NT2/D1 (cell line): ENCODE measurements at regions not wholly inside any gene's neighbourhood (a gene's known extent, or its start where the extent isn't known, plus 50 kb on each side); places are given as distances from the start of the nearest gene placed in this dataset.
"Not testable (repeated sequence)": the region's sequence is repeated elsewhere in the genome, so short reads cannot be mapped to it uniquely, and the experiment has no call there.

ENCODE experiments used
- DNase-seq: peaks from one replicate; pipeline ENCODE4 v3.0.0-alpha.2; 2011; ENCODE audit warnings: low read depth, low spot score
- H3K27me3 ChIP-seq: 2 replicates; pipeline ENCODE4 v1.6.0; 2011; ENCODE audit warnings: mild to moderate bottlenecking; ENCODE audit not compliant: insufficient read length, insufficient read depth
- H3K36me3 ChIP-seq: 2 replicates; pipeline ENCODE4 v1.6.1; 2011; ENCODE audit warnings: mild to moderate bottlenecking, low read length, mixed read lengths; ENCODE audit not compliant: insufficient read depth, insufficient read length
- H3K4me1 ChIP-seq: 2 replicates; pipeline ENCODE4 v1.5.1; 2011; ENCODE audit not compliant: insufficient read depth, insufficient read length
- H3K4me3 ChIP-seq: 2 replicates; pipeline ENCODE4 v1.5.1; 2011; ENCODE audit warnings: low read depth; ENCODE audit not compliant: insufficient read length
- H3K9ac ChIP-seq: 2 replicates; pipeline ENCODE4 v1.6.0; 2011; ENCODE audit warnings: low read depth; ENCODE audit not compliant: insufficient read length
- H3K9me3 ChIP-seq: 2 replicates; pipeline ENCODE4 v1.5.1; 2011; ENCODE audit warnings: mild to moderate bottlenecking, low read length; ENCODE audit not compliant: insufficient read depth
- SUZ12 ChIP-seq: IDR thresholded peaks from 2 replicates; pipeline ENCODE4 v1.6.1; 2011; ENCODE audit not compliant: insufficient read length, insufficient read depth; ENCODE audit errors: extremely low read depth
- YY1 ChIP-seq: IDR thresholded peaks from 2 replicates; pipeline ENCODE4 v1.6.1; 2011; ENCODE audit not compliant: insufficient read length, insufficient read depth
- ZNF274 ChIP-seq: IDR thresholded peaks from 2 replicates; pipeline ENCODE4 v1.6.1; 2011; ENCODE audit warnings: mild to moderate bottlenecking, low read depth, low read length

DNA sequence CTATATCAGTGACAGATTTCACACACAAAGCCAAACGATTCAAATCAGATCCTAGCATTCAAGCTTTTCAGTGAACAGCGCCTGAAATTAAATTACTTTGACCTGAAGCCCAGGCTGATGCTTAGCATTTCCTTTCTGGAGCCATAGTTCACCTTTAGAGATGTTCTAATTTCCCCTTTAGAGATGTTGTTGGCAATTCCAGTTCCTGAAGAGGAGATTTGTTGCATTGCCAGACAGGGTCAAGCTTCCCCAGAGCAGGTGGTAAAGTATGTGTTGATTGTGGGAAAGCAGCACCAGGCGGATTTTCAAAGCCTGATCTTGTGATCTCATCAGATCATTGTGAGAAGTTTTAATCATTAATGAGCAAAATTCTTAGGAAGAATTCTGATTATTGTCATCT, 609.8 kb upstream of the KLF12 start:
- no peak for TF ChIP-seq YY1
- TF ChIP-seq SUZ12: no peak
- TF ChIP-seq ZNF274: no peak
- Histone ChIP-seq H3K36me3 (no peaks in the 10 kb centered on the region), H3K9ac (no peak overlapping the region), H3K4me3 (no peak overlapping the region), H3K27me3 (no peaks in the 10 kb centered on the region), H3K9me3 (no peaks in the 10 kb centered on the region), H3K4me1 (no peaks in the 10 kb centered on the region)
- DNase-seq: no peak

DNA sequence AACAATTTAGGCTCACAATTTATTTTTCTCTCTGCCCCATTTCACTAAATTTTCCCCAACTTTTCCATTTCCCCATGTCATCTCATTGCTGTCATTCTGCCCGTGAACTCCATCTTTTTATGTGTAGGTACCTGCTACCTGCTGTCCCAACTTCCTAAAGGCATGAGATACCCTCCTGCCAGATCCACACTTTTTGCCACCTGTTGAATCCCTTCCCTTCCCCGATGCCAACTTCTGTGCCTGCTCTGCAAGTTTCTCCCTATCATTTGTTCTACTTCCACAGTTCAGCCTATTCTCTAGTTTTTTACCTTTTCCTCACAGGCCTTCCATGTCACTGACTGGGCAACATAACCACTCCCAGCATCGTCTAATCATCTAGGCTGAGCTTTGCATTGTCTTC, 607.5 kb upstream of the KLF12 start:
- TF ChIP-seq SUZ12: no peak
- TF ChIP-seq YY1: no peak
- TF ChIP-seq ZNF274: no peak
- H3K36me3 ChIP-seq: no peaks in the 10 kb centered on the region

GRCh38 chr13:74732736-74733385, 598.7 kb upstream of the KLF12 start:
- Histone ChIP-seq H3K4me1 (no peaks in the 10 kb centered on the region), H3K36me3 (no peaks in the 10 kb centered on the region), H3K27me3 (no peaks in the 10 kb centered on the region), H3K4me3 (no peak overlapping the region), H3K9ac (no peak overlapping the region), H3K9me3 (no peaks in the 10 kb centered on the region)
- no peak for TF ChIP-seq YY1
- TF ChIP-seq ZNF274: no peak
- TF ChIP-seq SUZ12: no peak
- DNase-seq: no peak

More for the DNA sequence above, 607.5 kb upstream of the KLF12 start:
- Histone ChIP-seq H3K27me3 (no peaks in the 10 kb centered on the region), H3K4me1 (no peaks in the 10 kb centered on the region), H3K4me3 (no peak overlapping the region), H3K9ac (no peak overlapping the region), H3K9me3 (no peaks in the 10 kb centered on the region)
- DNase-seq: no peak

DNA sequence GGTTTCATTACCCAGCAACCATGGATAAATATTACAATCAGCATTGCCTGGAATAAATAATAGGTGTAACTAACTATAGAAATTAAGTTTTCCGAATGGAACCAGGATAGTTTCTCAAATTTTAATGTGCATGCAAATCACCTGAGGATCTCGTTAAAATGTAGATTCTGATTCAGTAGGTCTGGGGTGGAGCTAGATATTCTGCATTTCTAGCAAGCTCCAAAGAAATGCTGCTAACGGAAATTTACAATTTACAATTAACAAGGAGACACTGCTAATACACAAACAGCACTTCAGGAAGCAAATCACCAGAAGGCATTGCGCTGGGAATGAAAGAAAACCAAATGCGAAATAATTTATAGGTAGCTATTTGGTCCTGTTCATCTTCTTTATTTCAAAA, 597.5 kb upstream of the KLF12 start:
- H3K4me1 ChIP-seq: no peaks in the 10 kb centered on the region
- no peaks in the 10 kb centered on the region for H3K27me3 ChIP-seq
- H3K9ac ChIP-seq: no peak overlapping the region
- H3K4me3 ChIP-seq: no peak overlapping the region
- no peak for TF ChIP-seq SUZ12
- no peak for TF ChIP-seq ZNF274
- TF ChIP-seq YY1: no peak
- no peak for DNase-seq
- H3K9me3 ChIP-seq: no peaks in the 10 kb centered on the region
- no peaks in the 10 kb centered on the region for H3K36me3 ChIP-seq

- DNase-seq: no peak
- H3K36me3 ChIP-seq: no peaks in the 10 kb centered on the region
- TF ChIP-seq SUZ12: no peak
- TF ChIP-seq ZNF274: no peak
- no peak for TF ChIP-seq YY1
Observed at GRCh38 chr13:74730556-74731331, 596.5 kb upstream of the KLF12 start.

DNA sequence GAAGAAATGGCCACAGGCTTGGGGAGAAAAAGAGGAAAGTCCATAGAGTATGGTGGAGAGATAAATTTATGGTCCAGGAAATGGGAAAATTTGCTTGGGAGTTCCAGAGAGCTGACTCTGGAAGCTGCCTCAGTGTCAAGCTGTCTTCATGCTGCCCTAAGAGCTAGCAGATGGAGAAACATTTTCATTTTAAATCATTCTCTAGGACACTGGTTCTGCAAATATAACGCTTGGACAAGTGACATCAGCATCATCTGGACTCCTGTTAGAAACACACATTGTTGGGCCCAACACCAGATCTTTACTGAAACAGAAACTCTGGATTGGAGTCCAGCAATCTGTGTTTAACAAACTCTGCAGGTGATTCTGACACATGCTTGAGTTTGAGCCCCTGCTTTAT, 592.0 kb upstream of the KLF12 start:
- no peak for DNase-seq
- H3K4me3 ChIP-seq: no peak overlapping the region
- no peaks in the 10 kb centered on the region for H3K4me1 ChIP-seq
- no peaks in the 10 kb centered on the region for H3K27me3 ChIP-seq
- no peaks in the 10 kb centered on the region for H3K9me3 ChIP-seq
- H3K9ac ChIP-seq: no peak overlapping the region
- no peak for TF ChIP-seq ZNF274
- no peak for TF ChIP-seq SUZ12
- no peak for TF ChIP-seq YY1
- H3K36me3 ChIP-seq: no peaks in the 10 kb centered on the region

More at GRCh38 chr13:74730556-74731331, 596.5 kb upstream of the KLF12 start:
- Histone ChIP-seq H3K4me1 (no peaks in the 10 kb centered on the region), H3K9ac (no peak overlapping the region), H3K4me3 (no peak overlapping the region), H3K27me3 (no peaks in the 10 kb centered on the region), H3K9me3 (no peaks in the 10 kb centered on the region)

DNA sequence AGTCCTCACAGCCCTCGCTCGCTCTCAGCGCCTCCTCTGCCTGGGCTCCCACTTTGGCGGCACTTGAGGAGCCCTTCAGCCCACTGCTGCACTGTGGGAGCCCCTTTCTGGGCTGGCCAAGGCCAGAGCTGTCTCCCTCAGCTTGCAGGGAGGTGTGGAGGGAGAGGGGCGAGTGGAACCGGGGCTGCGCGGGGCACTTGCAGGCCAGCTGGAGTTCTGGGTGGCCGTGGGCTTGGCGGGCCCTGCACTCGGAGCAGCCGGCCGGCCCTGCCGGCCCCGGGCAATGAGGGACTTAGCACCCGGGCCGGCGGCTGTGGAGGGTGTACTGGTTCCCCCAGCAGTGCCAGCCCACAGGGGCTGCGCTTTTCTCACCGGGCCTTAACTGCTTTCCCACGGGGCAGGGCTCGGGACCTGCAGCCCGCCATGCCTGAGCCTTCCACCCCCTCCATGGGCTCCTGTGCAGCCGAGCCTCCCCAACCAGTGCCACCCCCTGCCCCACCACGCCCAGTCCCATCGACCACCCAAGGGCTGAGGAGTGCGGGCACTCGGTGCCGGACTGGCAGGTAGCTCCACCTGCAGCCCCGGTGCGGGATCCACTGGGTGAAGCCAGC, 584.1 kb upstream of the KLF12 start:
- not testable (repeated sequence) for H3K9ac ChIP-seq, H3K4me1 ChIP-seq, DNase-seq, H3K4me3 ChIP-seq, H3K36me3 ChIP-seq, H3K9me3 ChIP-seq, H3K27me3 ChIP-seq
